ENCODE measurements at regions not wholly inside any gene's neighbourhood (a gene's known extent, or its start where the extent isn't known, plus 50 kb on each side); places are given as distances from the start of the nearest gene placed in this dataset.

GRCh38 chr5:125154301-125155110 lies 408.1 kb upstream of the ZNF608 start:
- TF ChIP-seq CTCF (IDR thresholded peaks at IDR 0.05), result no peak
- H3K36me3 Mint-ChIP-seq (ENCODE audit: low read depth), result no peaks in the 10 kb centered on the region
- CTCF ChIA-PET, result interaction anchor here (1.2 kb wide), 1 partner anchor 8 kb away, joined by 3 read pairs; no protein-coding TSS in a partner anchor
- H3K27me3 Mint-ChIP-seq, result no peaks in the 10 kb centered on the region
- DNase-seq (no peak), ATAC-seq (ENCODE audit: poor library complexity) (no peak)
- Histone ChIP-seq H3K9me3 (ENCODE audit: control insufficient read depth in 1 of 2, insufficient read depth in 1 of 2, low read length in 2 of 2) (no peaks in the 10 kb centered on the region), H3K4me3 (ENCODE audit: low read length) (no peak overlapping the region), H3K36me3 (ENCODE audit: insufficient read depth, low read length) (no peaks in the 10 kb centered on the region), H3K27ac (ENCODE audit: low read depth in 1 of 2, low read length in 2 of 2) (no peak overlapping the region), H3K4me1 (ENCODE audit: insufficient read depth, low read length) (no peaks in the 10 kb centered on the region), H3K27me3 (ENCODE audit: control insufficient read depth in 1 of 2, insufficient read depth in 2 of 2, low read length in 2 of 2) (no peaks in the 10 kb centered on the region)
- intact Hi-C loops (cut with DNase I, micrococcal nuclease), result no loop called here
- peaks cover 3% of the 10 kb centered on the region for H3K9me3 Mint-ChIP-seq
- no peaks in the 10 kb centered on the region for H3K4me1 Mint-ChIP-seq (ENCODE audit: low read depth)
- H3K4me3 Mint-ChIP-seq, result no peak overlapping the region
- H3K27ac Mint-ChIP-seq, result no peak overlapping the region
- POLR2A ChIA-PET, result no interaction called here

- no peak for TF ChIP-seq CTCF (IDR thresholded peaks at IDR 0.05)
- Histone ChIP-seq H3K36me3 (ENCODE audit: insufficient read depth, low read length) (no peaks in the 10 kb centered on the region), H3K4me1 (ENCODE audit: insufficient read depth, low read length) (no peaks in the 10 kb centered on the region), H3K27ac (ENCODE audit: low read depth in 1 of 2, low read length in 2 of 2) (no peak overlapping the region), H3K4me3 (ENCODE audit: low read length) (no peak overlapping the region), H3K9me3 (ENCODE audit: control insufficient read depth in 1 of 2, insufficient read depth in 1 of 2, low read length in 2 of 2) (peaks cover 0 to 11% of the 10 kb centered on the region in 2 experiments), H3K27me3 (ENCODE audit: control insufficient read depth in 1 of 2, insufficient read depth in 2 of 2, low read length in 2 of 2) (no peaks in the 10 kb centered on the region)
- intact Hi-C loops (cut with DNase I, micrococcal nuclease), result no loop called here
- CTCF ChIA-PET, result no interaction called here
- Mint-ChIP-seq H3K36me3 (ENCODE audit: low read depth) (no peaks in the 10 kb centered on the region), H3K4me1 (ENCODE audit: low read depth) (no peaks in the 10 kb centered on the region), H3K4me3 (no peak overlapping the region), H3K27me3 (no peaks in the 10 kb centered on the region), H3K27ac (no peak overlapping the region), H3K9me3 (peaks cover 9% of the 10 kb centered on the region)
- ATAC-seq (ENCODE audit: poor library complexity), result no peak
- no peak for DNase-seq
- POLR2A ChIA-PET, result no interaction called here
These were observed 414.5 kb upstream of the ZNF608 start for GRCh38 chr5:125160787-125161502.

- H3K4me1 Mint-ChIP-seq (ENCODE audit: low read depth), result no peaks in the 10 kb centered on the region
- ATAC-seq (ENCODE audit: poor library complexity) (no peak), DNase-seq (no peak)
- ChIA-PET CTCF (no interaction called here), POLR2A (no interaction called here)
- intact Hi-C loops (cut with DNase I, micrococcal nuclease), result no loop called here
- peaks cover 9% of the 10 kb centered on the region for H3K9me3 Mint-ChIP-seq
- no peaks in the 10 kb centered on the region for H3K27me3 ChIP-seq (ENCODE audit: control insufficient read depth in 1 of 2, insufficient read depth in 2 of 2, low read length in 2 of 2)
- H3K4me3 ChIP-seq (ENCODE audit: low read length), result no peak overlapping the region
- no peak overlapping the region for H3K4me3 Mint-ChIP-seq
- H3K36me3 Mint-ChIP-seq (ENCODE audit: low read depth), result no peaks in the 10 kb centered on the region
- peaks cover 0 to 11% of the 10 kb centered on the region in 2 experiments for H3K9me3 ChIP-seq (ENCODE audit: control insufficient read depth in 1 of 2, insufficient read depth in 1 of 2, low read length in 2 of 2)
- H3K4me1 ChIP-seq (ENCODE audit: insufficient read depth, low read length), result no peaks in the 10 kb centered on the region
- H3K27ac Mint-ChIP-seq, result no peak overlapping the region
- no peaks in the 10 kb centered on the region for H3K36me3 ChIP-seq (ENCODE audit: insufficient read depth, low read length)
- H3K27ac ChIP-seq (ENCODE audit: low read depth in 1 of 2, low read length in 2 of 2), result no peak overlapping the region
- no peak for TF ChIP-seq CTCF (IDR thresholded peaks at IDR 0.05)
- no peaks in the 10 kb centered on the region for H3K27me3 Mint-ChIP-seq
These were observed 416.3 kb upstream of the ZNF608 start for GRCh38 chr5:125162714-125163113.

Measured in CD4-positive, alpha-beta T cell (primary cell).